Progenitor cell of endocrine pancreas (in vitro differentiated cells): ENCODE measurements at regions not wholly inside any gene's neighbourhood (a gene's known extent, or its start where the extent isn't known, plus 50 kb on each side); places are given as distances from the start of the nearest gene placed in this dataset.

Experiments
- DNase-seq: peaks from one replicate; pipeline ENCODE4 v3.0.0; 2021; ENCODE audit warnings: low spot score; ENCODE audit not compliant: unreplicated experiment
- H3K27ac Mint-ChIP-seq: 2 replicates; pipeline ENCODE4 v1.8.0; 2021; ENCODE audit warnings: mild to moderate bottlenecking, moderate library complexity, mixed read lengths
- H3K27me3 Mint-ChIP-seq: 2 replicates; pipeline ENCODE4 v1.8.0; 2021; ENCODE audit warnings: mixed read lengths
- H3K36me3 Mint-ChIP-seq: 2 replicates; pipeline ENCODE4 v1.8.0; 2022; ENCODE audit warnings: mixed read lengths; ENCODE audit not compliant: insufficient read depth
- H3K4me1 Mint-ChIP-seq: 2 replicates; pipeline ENCODE4 v1.8.0; 2021; ENCODE audit warnings: low read depth, mixed read lengths
- H3K4me3 Mint-ChIP-seq: 2 replicates; pipeline ENCODE4 v1.8.0; 2021; ENCODE audit warnings: low read depth, mild to moderate bottlenecking, moderate library complexity, mixed read lengths
- H3K9me3 Mint-ChIP-seq: 2 replicates; pipeline ENCODE4 v1.8.0; 2021; ENCODE audit warnings: low read depth, mixed read lengths
- CTCF ChIP-seq: fragments of 200-600 bp; sonication (generic); IDR thresholded peaks from one replicate; pipeline ENCODE4 v1.5.0; 2021; ENCODE audit warnings: antibody characterized with exemption, mild to moderate bottlenecking; ENCODE audit not compliant: unreplicated experiment

- TF ChIP-seq CTCF: no peak
- H3K27me3 Mint-ChIP-seq: no peaks in the 10 kb centered on the region
- no peaks in the 10 kb centered on the region for H3K4me1 Mint-ChIP-seq
- H3K27ac Mint-ChIP-seq: no peak overlapping the region
- no peaks in the 10 kb centered on the region for H3K36me3 Mint-ChIP-seq
- H3K9me3 Mint-ChIP-seq: no peaks in the 10 kb centered on the region
- no peak overlapping the region for H3K4me3 Mint-ChIP-seq
- DNase-seq: no peak
Observed at GRCh38 chr4:136461533-136461932, 1070.8 kb downstream of the PCDH18 start.

GRCh38 chr4:136458326-136458725 is 1074.0 kb downstream of the PCDH18 start:
- H3K4me1 Mint-ChIP-seq: no peaks in the 10 kb centered on the region

GRCh38 chr4:136457577-136457976 is 1074.7 kb downstream of the PCDH18 start:
- DNase-seq: no peak
- Mint-ChIP-seq H3K4me1 (no peaks in the 10 kb centered on the region), H3K9me3 (no peaks in the 10 kb centered on the region), H3K27ac (no peak overlapping the region), H3K27me3 (no peaks in the 10 kb centered on the region), H3K4me3 (no peak overlapping the region), H3K36me3 (no peaks in the 10 kb centered on the region)
- no peak for TF ChIP-seq CTCF

More at GRCh38 chr4:136458326-136458725, 1074.0 kb downstream of the PCDH18 start:
- DNase-seq: no peak
- Mint-ChIP-seq H3K9me3 (no peaks in the 10 kb centered on the region), H3K27me3 (no peaks in the 10 kb centered on the region), H3K36me3 (no peaks in the 10 kb centered on the region), H3K27ac (no peak overlapping the region), H3K4me3 (no peak overlapping the region)
- no peak for TF ChIP-seq CTCF

GRCh38 chr4:136457004-136457403 is 1075.3 kb downstream of the PCDH18 start:
- no peaks in the 10 kb centered on the region for H3K9me3 Mint-ChIP-seq
- no peak overlapping the region for H3K27ac Mint-ChIP-seq
- no peak for TF ChIP-seq CTCF
- DNase-seq: no peak
- H3K4me3 Mint-ChIP-seq: no peak overlapping the region
- H3K36me3 Mint-ChIP-seq: no peaks in the 10 kb centered on the region
- H3K4me1 Mint-ChIP-seq: no peaks in the 10 kb centered on the region
- no peaks in the 10 kb centered on the region for H3K27me3 Mint-ChIP-seq

GRCh38 chr4:136443006-136443405 is 1089.3 kb downstream of the PCDH18 start:
- TF ChIP-seq CTCF: no peak

More at GRCh38 chr4:136443006-136443405, 1089.3 kb downstream of the PCDH18 start:
- DNase-seq: no peak
- Mint-ChIP-seq H3K36me3 (no peaks in the 10 kb centered on the region), H3K9me3 (no peaks in the 10 kb centered on the region), H3K27me3 (no peaks in the 10 kb centered on the region), H3K27ac (no peak overlapping the region), H3K4me1 (peaks cover 5% of the 10 kb centered on the region), H3K4me3 (no peak overlapping the region)
